ENCODE measurements at regions not wholly inside any gene's neighbourhood (a gene's known extent, or its start where the extent isn't known, plus 50 kb on each side); places are given as distances from the start of the nearest gene placed in this dataset.
A peak's percentile ranks its signal among the peaks of the same experiment; 100 is the strongest.

- FAIRE-seq = no peak
- no peak for DNase-seq (ENCODE audit: insufficient read length, low spot score)
Measured at GRCh38 chr3:127406309-127407025, 118.6 kb upstream of the PRR20G start.

- FAIRE-seq = no peak
- DNase-seq (ENCODE audit: insufficient read length, low spot score) = no peak
Measured at GRCh38 chr3:127405791-127406190, 117.9 kb upstream of the PRR20G start.

DNA sequence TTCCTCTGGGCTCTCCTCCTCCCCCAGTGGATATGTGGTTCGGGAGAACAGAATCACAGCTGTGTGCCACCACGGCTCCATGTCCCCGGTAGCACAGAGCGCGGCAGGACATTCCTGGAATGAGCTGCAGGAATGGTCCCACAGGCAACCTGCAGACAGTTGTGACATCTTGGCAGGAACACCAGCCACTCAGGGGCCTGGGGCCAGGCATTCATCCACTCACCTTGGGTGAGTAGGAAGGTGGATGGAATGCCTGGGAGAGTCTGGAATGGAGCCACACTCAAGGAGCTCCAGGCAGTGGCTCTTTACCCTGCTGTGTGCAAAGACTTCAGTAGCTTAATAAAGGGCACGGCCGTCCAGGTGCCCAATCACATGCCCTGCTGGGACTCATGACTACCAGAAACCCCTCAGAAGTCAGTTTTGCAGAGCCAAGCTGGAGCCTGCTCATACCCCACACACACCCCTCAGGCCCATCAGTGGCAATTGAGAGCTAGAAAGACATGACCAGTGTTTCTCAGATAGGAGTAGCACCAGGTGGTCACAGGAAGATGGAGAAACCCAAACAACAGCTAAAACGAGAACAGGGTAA is 117.3 kb upstream of the PRR20G start:
- no peak for FAIRE-seq

DNA sequence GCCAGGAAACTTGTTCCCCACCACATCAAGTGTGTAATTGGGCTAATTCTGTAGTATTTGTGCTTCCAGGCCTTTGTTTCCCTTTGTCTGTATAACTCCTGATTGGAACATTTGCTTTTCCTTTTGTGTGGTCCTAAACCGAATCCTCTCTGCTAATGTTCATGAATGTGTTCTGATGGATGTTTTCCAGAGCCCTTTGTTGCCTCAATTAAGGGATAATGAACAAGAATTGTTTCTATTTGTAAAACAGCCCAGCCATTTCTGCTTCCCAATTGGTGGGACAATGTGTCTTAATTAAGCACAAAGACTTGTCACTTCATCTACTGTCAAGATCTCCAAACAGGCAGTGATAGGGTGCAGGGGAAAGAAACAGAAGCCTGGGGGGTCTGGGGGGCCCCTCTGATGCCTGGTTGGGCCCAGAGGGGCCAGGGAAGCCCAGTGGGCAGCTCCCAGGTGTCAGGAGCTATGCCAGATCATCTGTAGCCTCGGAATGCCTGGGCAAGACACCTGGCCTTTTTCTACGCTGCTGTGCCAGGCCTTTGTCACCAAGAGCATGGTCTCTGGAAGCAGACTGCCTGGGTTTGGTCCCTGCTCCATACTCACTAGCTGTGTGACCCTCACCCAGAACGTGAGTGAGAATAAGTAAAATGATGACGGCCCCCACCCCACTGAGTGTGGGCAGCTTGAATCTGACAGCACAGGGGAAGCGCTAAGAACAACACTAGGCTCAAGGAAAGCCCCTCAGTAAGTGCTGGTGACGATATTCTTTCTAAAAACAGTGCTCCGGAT is 116.6 kb upstream of the PRR20G start:
- DNase-seq (ENCODE audit: insufficient read length, low spot score) = no peak
- FAIRE-seq = no peak

More for the DNA sequence above, 117.3 kb upstream of the PRR20G start:
- no peak for DNase-seq (ENCODE audit: insufficient read length, low spot score)

DNA sequence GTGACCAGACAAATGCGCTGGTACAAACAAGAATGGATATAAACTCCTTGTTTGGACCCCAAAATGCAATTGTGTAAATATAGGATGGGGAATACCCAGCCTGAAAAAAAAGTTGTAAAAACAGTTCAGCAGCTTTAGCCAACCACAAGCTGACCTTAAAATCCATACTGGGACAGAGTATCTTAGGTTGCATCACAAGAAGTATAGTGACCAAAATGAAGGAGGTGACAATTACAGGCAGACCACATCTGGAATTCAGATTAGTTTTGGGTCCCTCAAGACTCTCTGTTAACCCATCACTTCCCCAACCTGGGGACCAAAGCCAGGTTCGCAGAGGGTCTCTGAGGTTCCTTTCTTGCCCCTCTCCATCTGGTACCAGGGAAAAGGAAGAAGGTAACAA is 115.9 kb upstream of the PRR20G start:
- FAIRE-seq = no peak

DNA sequence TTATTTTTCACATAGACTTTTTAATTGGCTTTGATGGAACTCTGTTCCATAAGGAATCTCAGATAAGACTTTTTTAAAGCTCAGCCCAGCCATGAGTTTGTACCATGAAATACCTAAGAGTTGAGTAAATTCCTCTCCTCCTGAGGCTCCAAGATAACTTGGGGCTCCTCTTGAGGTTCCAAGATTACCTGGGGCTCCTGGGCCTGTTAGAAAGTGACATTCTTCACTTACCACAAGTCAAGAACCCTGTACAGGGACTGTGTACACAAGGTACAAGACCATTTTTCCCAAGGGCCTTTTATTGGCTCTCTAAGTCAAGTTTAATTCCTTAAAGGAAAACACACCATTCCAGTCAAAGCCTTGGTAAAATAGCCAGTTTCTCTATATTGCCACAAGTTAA is 111.3 kb upstream of the PRR20G start:
- DNase-seq (ENCODE audit: insufficient read length, low spot score) = no peak

More for the DNA sequence above, 115.9 kb upstream of the PRR20G start:
- DNase-seq (ENCODE audit: insufficient read length, low spot score) = no peak

GRCh38 chr3:127396473-127396872 is 108.6 kb upstream of the PRR20G start:
- DNase-seq (ENCODE audit: insufficient read length, low spot score) = no peak
- FAIRE-seq = no peak

More for the DNA sequence above, 111.3 kb upstream of the PRR20G start:
- FAIRE-seq = no peak

GRCh38 chr3:127395663-127396355 is 108.0 kb upstream of the PRR20G start:
- FAIRE-seq = no peak
- no peak for DNase-seq (ENCODE audit: insufficient read length, low spot score)

- no peak for DNase-seq (ENCODE audit: insufficient read length, low spot score)
- FAIRE-seq = no peak
Measured at GRCh38 chr3:127394984-127395662, 107.3 kb upstream of the PRR20G start.

DNA sequence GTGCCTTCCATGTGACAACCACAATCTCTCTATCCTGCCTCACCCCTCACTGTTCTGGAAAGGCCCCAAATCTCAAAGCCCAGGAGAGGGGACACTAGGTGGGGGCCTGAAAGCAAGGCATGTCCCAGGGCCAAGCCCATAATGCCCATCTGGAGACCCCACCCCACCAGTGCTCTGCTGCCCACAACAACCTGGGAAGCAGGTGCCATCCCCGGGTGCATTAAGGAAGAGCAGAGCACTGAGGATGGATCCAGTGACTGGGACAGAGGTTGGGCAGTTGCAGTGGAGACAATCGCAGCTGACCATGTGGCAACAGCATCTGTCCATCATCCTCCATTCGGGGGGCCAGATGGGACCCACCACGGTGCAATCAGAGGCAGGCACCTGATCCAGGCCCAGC is 106.2 kb upstream of the PRR20G start:
- no peak for DNase-seq (ENCODE audit: insufficient read length, low spot score)
- no peak for FAIRE-seq

- no peak for FAIRE-seq
- DNase-seq (ENCODE audit: insufficient read length, low spot score) = no peak
Measured at GRCh38 chr3:127393131-127393820, 105.4 kb upstream of the PRR20G start.

GRCh38 chr3:127392156-127392490 is 104.3 kb upstream of the PRR20G start:
- FAIRE-seq = no peak
- no peak for DNase-seq (ENCODE audit: insufficient read length, low spot score)

GRCh38 chr3:127391436-127392155 is 103.8 kb upstream of the PRR20G start:
- FAIRE-seq = no peak

GRCh38 chr3:127390365-127391025 is 102.6 kb upstream of the PRR20G start:
- DNase-seq (ENCODE audit: insufficient read length, low spot score) (no peak), FAIRE-seq (no peak)

More at GRCh38 chr3:127391436-127392155, 103.8 kb upstream of the PRR20G start:
- no peak for DNase-seq (ENCODE audit: insufficient read length, low spot score)

DNA sequence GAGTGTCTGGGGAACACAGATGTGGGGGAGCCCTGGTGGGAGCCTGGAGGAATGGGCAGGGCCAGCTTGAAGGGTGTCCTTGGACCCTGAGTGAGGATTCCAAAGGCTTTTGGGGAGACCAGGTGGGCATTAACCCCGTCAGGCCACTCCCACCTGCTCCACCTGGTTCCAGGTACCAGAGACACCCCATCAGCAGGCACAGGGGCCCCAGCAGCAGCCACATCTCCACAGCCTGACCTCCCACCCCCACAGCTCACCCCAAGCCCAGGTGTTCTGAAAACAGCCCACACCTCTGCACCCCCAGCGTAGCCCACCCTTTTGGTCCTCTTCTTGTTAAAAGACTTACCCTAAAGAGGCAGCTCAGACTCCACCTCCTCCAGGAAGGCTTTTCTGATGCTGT is 102.1 kb upstream of the PRR20G start:
- no peak for DNase-seq (ENCODE audit: insufficient read length, low spot score)
- no peak for FAIRE-seq

GRCh38 chr3:127389420-127389819 is 101.6 kb upstream of the PRR20G start:
- DNase-seq (ENCODE audit: insufficient read length, low spot score) = peak; percentile 40
- no peak for FAIRE-seq

DNA sequence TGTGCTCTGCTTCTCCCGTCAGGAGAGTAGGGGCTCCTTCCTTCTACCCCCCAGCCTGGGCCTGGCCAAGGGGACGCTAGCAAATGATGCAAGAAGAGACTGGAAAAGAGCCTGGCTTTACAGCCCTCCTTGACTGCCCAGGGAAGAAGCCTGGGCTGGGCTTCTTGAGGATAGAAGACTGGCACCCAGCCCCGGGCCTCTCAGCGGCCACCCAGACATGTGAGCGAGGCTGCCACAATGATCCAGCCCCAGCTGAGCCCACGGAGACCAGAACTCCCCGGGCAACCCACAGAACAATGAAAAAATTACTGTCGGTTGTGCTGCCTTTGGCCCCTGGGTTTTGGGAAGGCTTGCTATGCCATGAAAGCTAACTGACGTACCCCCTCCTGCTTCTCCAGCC is 100.6 kb upstream of the PRR20G start:
- no peak for FAIRE-seq

GRCh38 chr3:127387556-127388153 is 99.8 kb upstream of the PRR20G start:
- no peak for DNase-seq (ENCODE audit: insufficient read length, low spot score)
- FAIRE-seq = no peak

More for the DNA sequence above, 100.6 kb upstream of the PRR20G start:
- DNase-seq (ENCODE audit: insufficient read length, low spot score) = no peak

Measured in HTR-8/SVneo (cell line).